HFFc6 (cell line): ENCODE measurements at regions not wholly inside any gene's neighbourhood (a gene's known extent, or its start where the extent isn't known, plus 50 kb on each side); places are given as distances from the start of the nearest gene placed in this dataset.

Experiments used
- DNase-seq: peaks from one replicate; pipeline ENCODE4 v3.0.0-alpha.2; 2018
- H3K27ac Mint-ChIP-seq: 2 replicates; pipeline ENCODE4 v1.8.0; 2020; ENCODE audit warnings: mild to moderate bottlenecking, mixed read lengths
- H3K27me3 Mint-ChIP-seq: 2 replicates; pipeline ENCODE4 v1.8.0; 2021; ENCODE audit warnings: mild to moderate bottlenecking, moderate library complexity, mixed read lengths; ENCODE audit not compliant: insufficient read depth
- H3K36me3 Mint-ChIP-seq: 2 replicates; pipeline ENCODE4 v1.8.0; 2021; ENCODE audit warnings: low read depth, mixed read lengths
- H3K4me1 Mint-ChIP-seq: 2 replicates; pipeline ENCODE4 v1.8.0; 2020; ENCODE audit warnings: low read depth, mixed read lengths
- H3K4me3 Mint-ChIP-seq: 2 replicates; pipeline ENCODE4 v1.8.0; 2020; ENCODE audit warnings: mild to moderate bottlenecking, moderate library complexity, mixed read lengths
- H3K9me3 Mint-ChIP-seq: 2 replicates; pipeline ENCODE4 v1.8.0; 2020; ENCODE audit warnings: mild to moderate bottlenecking, mixed read lengths
- CTCF ChIP-seq: fragments of 200-600 bp; sonication (generic); IDR thresholded peaks from 2 replicates; pipeline ENCODE4 v1.5.0; 2021; ENCODE audit warnings: antibody characterized with exemption, mild to moderate bottlenecking

GRCh38 chr3:188949456-188949855 is 222.3 kb upstream of the TPRG1 start:
- H3K27me3 Mint-ChIP-seq: peaks cover 3% of the 10 kb centered on the region
- no peak overlapping the region; the same call in 1 of the 2 replicates for H3K4me3 Mint-ChIP-seq
- peaks cover 67% of the 10 kb centered on the region for H3K4me1 Mint-ChIP-seq
- no peaks in the 10 kb centered on the region for H3K9me3 Mint-ChIP-seq
- no peaks in the 10 kb centered on the region for H3K36me3 Mint-ChIP-seq
- no peak for DNase-seq
- no peak for TF ChIP-seq CTCF
- H3K27ac Mint-ChIP-seq: peak overlapping the region; percentile 51; the same call in 1 of the 2 replicates

GRCh38 chr3:188949996-188950395 is 221.8 kb upstream of the TPRG1 start:
- no peaks in the 10 kb centered on the region for H3K36me3 Mint-ChIP-seq
- H3K27ac Mint-ChIP-seq: peak overlapping the region; percentile 79
- peaks cover 3% of the 10 kb centered on the region for H3K27me3 Mint-ChIP-seq
- no peak overlapping the region for H3K4me3 Mint-ChIP-seq
- H3K4me1 Mint-ChIP-seq: peaks cover 71% of the 10 kb centered on the region
- TF ChIP-seq CTCF: no peak
- no peaks in the 10 kb centered on the region for H3K9me3 Mint-ChIP-seq
- no peak for DNase-seq

- Mint-ChIP-seq H3K27ac (peak overlapping the region; percentile 79), H3K4me1 (peaks cover 78% of the 10 kb centered on the region), H3K9me3 (no peaks in the 10 kb centered on the region), H3K36me3 (no peaks in the 10 kb centered on the region), H3K4me3 (0 out of 2 replicates have a peak overlapping the region, but pooled peaks have one; percentile 6), H3K27me3 (no peaks in the 10 kb centered on the region; the same call in 1 of the 2 replicates)
- no peak for TF ChIP-seq CTCF
- peak; percentile 91 for DNase-seq
Measured at GRCh38 chr3:188950832-188951489, 220.8 kb upstream of the TPRG1 start.

GRCh38 chr3:188951734-188952133 is 220.0 kb upstream of the TPRG1 start:
- Mint-ChIP-seq H3K27ac (peak overlapping the region; percentile 79), H3K4me3 (no peak overlapping the region), H3K27me3 (no peaks in the 10 kb centered on the region; the same call in 1 of the 2 replicates), H3K36me3 (no peaks in the 10 kb centered on the region), H3K4me1 (peaks cover 84% of the 10 kb centered on the region), H3K9me3 (no peaks in the 10 kb centered on the region)
- no peak for DNase-seq
- TF ChIP-seq CTCF: no peak

GRCh38 chr3:188954590-188955208 is 217.1 kb upstream of the TPRG1 start:
- Mint-ChIP-seq H3K36me3 (no peaks in the 10 kb centered on the region), H3K9me3 (no peaks in the 10 kb centered on the region), H3K4me3 (no peak overlapping the region), H3K27me3 (no peaks in the 10 kb centered on the region; the same call in 1 of the 2 replicates), H3K4me1 (peaks cover 63% of the 10 kb centered on the region), H3K27ac (no peak overlapping the region)
- TF ChIP-seq CTCF: peak; percentile 100
- DNase-seq: peak; percentile 78
